SK-N-SH treated with all-trans-retinoic acid at 6 μM for 48 hours (cell line): ENCODE measurements at regions not wholly inside any gene's neighbourhood (a gene's known extent, or its start where the extent isn't known, plus 50 kb on each side); places are given as distances from the start of the nearest gene placed in this dataset.

Experiments
- ARNTL ChIP-seq: fragments of 450-650 bp; formaldehyde crosslinking; IDR thresholded peaks from 2 replicates; pipeline ENCODE4 v1.5.0; 2020; ENCODE audit warnings: low read depth, mild to moderate bottlenecking, moderate library complexity, borderline replicate concordance
- BACH2 ChIP-seq: fragments of 250-450 bp; sonication (Bioruptor Pico); IDR thresholded peaks from 2 replicates; pipeline ENCODE4 v1.9.0; 2021; ENCODE audit warnings: mild to moderate bottlenecking, borderline replicate concordance
- GLIS3 ChIP-seq: fragments of 250-450 bp; sonication (Bioruptor Pico); IDR thresholded peaks from 2 replicates; pipeline ENCODE4 v1.5.0; 2020; ENCODE audit warnings: mild to moderate bottlenecking, moderate library complexity
- OSR1 ChIP-seq: fragments of 250-450 bp; sonication (Bioruptor Pico); IDR thresholded peaks from 2 replicates; pipeline ENCODE4 v1.8.0; 2022; ENCODE audit warnings: moderate library complexity, mild to moderate bottlenecking, inconsistent platforms
- RARB ChIP-seq: fragments of 250-450 bp; sonication (Bioruptor Pico); IDR thresholded peaks from 2 replicates; pipeline ENCODE4 v1.8.0; 2021; ENCODE audit warnings: mild to moderate bottlenecking, moderate library complexity
- TCF4 ChIP-seq: fragments of 250-450 bp; sonication (Bioruptor Pico); IDR thresholded peaks from 2 replicates; pipeline ENCODE4 v1.8.0; 2021; ENCODE audit warnings: mild to moderate bottlenecking, moderate library complexity, borderline replicate concordance
- TOX ChIP-seq: fragments of 250-450 bp; sonication (Bioruptor Pico); IDR thresholded peaks from 2 replicates; pipeline ENCODE4 v1.8.0; 2021; ENCODE audit warnings: mild to moderate bottlenecking, moderate library complexity, borderline replicate concordance
- ZFP30 ChIP-seq: fragments of 450-650 bp; formaldehyde crosslinking; IDR thresholded peaks from 2 replicates; pipeline ENCODE4 v1.5.0; 2022; ENCODE audit warnings: mild to moderate bottlenecking, moderate library complexity
- ZNF70 ChIP-seq: fragments of 450-650 bp; formaldehyde crosslinking; IDR thresholded peaks from 2 replicates; pipeline ENCODE4 v1.5.0; 2020; ENCODE audit warnings: mild to moderate bottlenecking, moderate library complexity
- ZNF8 ChIP-seq: fragments of 450-650 bp; formaldehyde crosslinking; IDR thresholded peaks from 2 replicates; pipeline ENCODE4 v1.5.0; 2020; ENCODE audit warnings: mild to moderate bottlenecking, moderate library complexity
- TF ChIP-seq, protein P1 (sequence below): fragments of 250-450 bp; sonication (Bioruptor Pico); IDR thresholded peaks from 2 replicates; pipeline ENCODE4 v1.8.0; 2020; ENCODE audit warnings: mild to moderate bottlenecking, moderate library complexity, borderline replicate concordance
- TF ChIP-seq, protein P2 (sequence below): fragments of 250-450 bp; sonication (Bioruptor Pico); IDR thresholded peaks from 2 replicates; pipeline ENCODE4 v1.5.1; 2021; ENCODE audit warnings: mild to moderate bottlenecking, moderate library complexity
- TF ChIP-seq, protein P3 (sequence below): fragments of 250-450 bp; sonication (Bioruptor Pico); IDR thresholded peaks from 2 replicates; pipeline ENCODE4 v1.5.1; 2020; ENCODE audit warnings: low read depth, mild to moderate bottlenecking, moderate library complexity

DNA sequence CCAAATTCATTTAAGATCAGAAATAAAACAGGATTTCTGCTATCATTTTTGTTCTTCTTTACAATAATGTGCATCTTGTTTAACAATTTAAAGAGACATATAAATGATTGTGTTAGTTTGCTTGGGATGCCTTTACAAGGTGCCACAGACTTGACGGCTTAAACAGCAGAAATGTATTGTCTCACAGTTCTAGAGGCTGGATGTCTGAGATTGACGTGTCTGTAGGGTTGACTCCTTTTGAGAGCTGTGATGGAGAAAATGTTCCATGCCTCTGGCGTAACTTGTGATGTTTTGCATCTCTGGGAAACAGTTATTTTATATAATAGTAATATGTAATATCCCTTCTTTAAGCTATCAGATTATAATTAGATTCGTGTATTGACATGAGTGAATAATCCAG is 1091.6 kb upstream of the PRMT6 start:
- TF ChIP-seq, protein P1, sequence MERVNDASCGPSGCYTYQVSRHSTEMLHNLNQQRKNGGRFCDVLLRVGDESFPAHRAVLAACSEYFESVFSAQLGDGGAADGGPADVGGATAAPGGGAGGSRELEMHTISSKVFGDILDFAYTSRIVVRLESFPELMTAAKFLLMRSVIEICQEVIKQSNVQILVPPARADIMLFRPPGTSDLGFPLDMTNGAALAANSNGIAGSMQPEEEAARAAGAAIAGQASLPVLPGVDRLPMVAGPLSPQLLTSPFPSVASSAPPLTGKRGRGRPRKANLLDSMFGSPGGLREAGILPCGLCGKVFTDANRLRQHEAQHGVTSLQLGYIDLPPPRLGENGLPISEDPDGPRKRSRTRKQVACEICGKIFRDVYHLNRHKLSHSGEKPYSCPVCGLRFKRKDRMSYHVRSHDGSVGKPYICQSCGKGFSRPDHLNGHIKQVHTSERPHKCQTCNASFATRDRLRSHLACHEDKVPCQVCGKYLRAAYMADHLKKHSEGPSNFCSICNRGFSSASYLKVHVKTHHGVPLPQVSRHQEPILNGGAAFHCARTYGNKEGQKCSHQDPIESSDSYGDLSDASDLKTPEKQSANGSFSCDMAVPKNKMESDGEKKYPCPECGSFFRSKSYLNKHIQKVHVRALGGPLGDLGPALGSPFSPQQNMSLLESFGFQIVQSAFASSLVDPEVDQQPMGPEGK (CRISPR knock-in tag): no peak
- TF ChIP-seq TCF4 (CRISPR knock-in tag) (no peak), ARNTL (CRISPR knock-in tag) (no peak), ZNF8 (CRISPR knock-in tag) (no peak), TOX (CRISPR knock-in tag) (no peak), RARB (no peak), ZFP30 (no peak), GLIS3 (CRISPR knock-in tag) (no peak), BACH2 (no peak), OSR1 (no peak), ZNF70 (CRISPR knock-in tag) (no peak)
- TF ChIP-seq, protein P2, sequence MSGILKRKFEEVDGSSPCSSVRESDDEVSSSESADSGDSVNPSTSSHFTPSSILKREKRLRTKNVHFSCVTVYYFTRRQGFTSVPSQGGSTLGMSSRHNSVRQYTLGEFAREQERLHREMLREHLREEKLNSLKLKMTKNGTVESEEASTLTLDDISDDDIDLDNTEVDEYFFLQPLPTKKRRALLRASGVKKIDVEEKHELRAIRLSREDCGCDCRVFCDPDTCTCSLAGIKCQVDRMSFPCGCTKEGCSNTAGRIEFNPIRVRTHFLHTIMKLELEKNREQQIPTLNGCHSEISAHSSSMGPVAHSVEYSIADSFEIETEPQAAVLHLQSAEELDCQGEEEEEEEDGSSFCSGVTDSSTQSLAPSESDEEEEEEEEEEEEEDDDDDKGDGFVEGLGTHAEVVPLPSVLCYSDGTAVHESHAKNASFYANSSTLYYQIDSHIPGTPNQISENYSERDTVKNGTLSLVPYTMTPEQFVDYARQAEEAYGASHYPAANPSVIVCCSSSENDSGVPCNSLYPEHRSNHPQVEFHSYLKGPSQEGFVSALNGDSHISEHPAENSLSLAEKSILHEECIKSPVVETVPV (CRISPR knock-in tag): no peak
- TF ChIP-seq, protein P3, sequence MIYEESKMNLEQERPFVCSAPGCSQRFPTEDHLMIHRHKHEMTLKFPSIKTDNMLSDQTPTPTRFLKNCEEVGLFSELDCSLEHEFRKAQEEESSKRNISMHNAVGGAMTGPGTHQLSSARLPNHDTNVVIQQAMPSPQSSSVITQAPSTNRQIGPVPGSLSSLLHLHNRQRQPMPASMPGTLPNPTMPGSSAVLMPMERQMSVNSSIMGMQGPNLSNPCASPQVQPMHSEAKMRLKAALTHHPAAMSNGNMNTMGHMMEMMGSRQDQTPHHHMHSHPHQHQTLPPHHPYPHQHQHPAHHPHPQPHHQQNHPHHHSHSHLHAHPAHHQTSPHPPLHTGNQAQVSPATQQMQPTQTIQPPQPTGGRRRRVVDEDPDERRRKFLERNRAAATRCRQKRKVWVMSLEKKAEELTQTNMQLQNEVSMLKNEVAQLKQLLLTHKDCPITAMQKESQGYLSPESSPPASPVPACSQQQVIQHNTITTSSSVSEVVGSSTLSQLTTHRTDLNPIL (CRISPR knock-in tag): no peak
